ENCODE measurements at regions not wholly inside any gene's neighbourhood (a gene's known extent, or its start where the extent isn't known, plus 50 kb on each side); places are given as distances from the start of the nearest gene placed in this dataset.

- no peak for DNase-seq (ENCODE audit: low spot score in 2 of 2)
- TF ChIP-seq POLR2AphosphoS5 (IDR thresholded peaks at IDR 0.05) = no peak
- TF ChIP-seq EP300 (IDR thresholded peaks at IDR 0.05) = no peak
- peaks cover 3% of the 10 kb centered on the region for H3K4me1 ChIP-seq
- no peak overlapping the region for H3K27ac ChIP-seq
- no peaks in the 10 kb centered on the region for H3K27me3 ChIP-seq
- H3K36me3 ChIP-seq = no peaks in the 10 kb centered on the region
- no peak overlapping the region for H3K4me3 ChIP-seq
- H3K9me3 ChIP-seq = no peaks in the 10 kb centered on the region
- WGBS = 71% methylated on average over 4 of the region's 4 CpGs
Observed at GRCh38 chr21:28214786-28215185, 777.9 kb downstream of the LTN1 start.

GRCh38 chr21:28213261-28213660 is 779.4 kb downstream of the LTN1 start:
- no peak for DNase-seq (ENCODE audit: low spot score in 2 of 2)
- Histone ChIP-seq H3K4me3 (no peak overlapping the region), H3K27me3 (no peaks in the 10 kb centered on the region), H3K36me3 (no peaks in the 10 kb centered on the region), H3K27ac (no peak overlapping the region), H3K9me3 (no peaks in the 10 kb centered on the region), H3K4me1 (peaks cover 5% of the 10 kb centered on the region)
- WGBS = 73% methylated on average over 3 of the region's 3 CpGs
- no peak for TF ChIP-seq CTCF (IDR thresholded peaks at IDR 0.05)
- no peak for TF ChIP-seq POLR2A (IDR thresholded peaks at IDR 0.05)
- TF ChIP-seq EP300 (IDR thresholded peaks at IDR 0.05) = no peak
- TF ChIP-seq POLR2AphosphoS5 (IDR thresholded peaks at IDR 0.05) = no peak

- DNase-seq (ENCODE audit: low spot score in 2 of 2) = no peak
- TF ChIP-seq EP300 (IDR thresholded peaks at IDR 0.05) = no peak
- TF ChIP-seq POLR2A (IDR thresholded peaks at IDR 0.05) = no peak
- no peak for TF ChIP-seq POLR2AphosphoS5 (IDR thresholded peaks at IDR 0.05)
- no peak for TF ChIP-seq CTCF (IDR thresholded peaks at IDR 0.05)
- peaks cover 12% of the 10 kb centered on the region for H3K4me1 ChIP-seq
Observed at GRCh38 chr21:28212061-28212460, 780.6 kb downstream of the LTN1 start.

GRCh38 chr21:28207436-28208173 is 785.1 kb downstream of the LTN1 start:
- DNase-seq (ENCODE audit: low spot score in 2 of 2) = no peak

More at GRCh38 chr21:28212061-28212460, 780.6 kb downstream of the LTN1 start:
- no peaks in the 10 kb centered on the region for H3K36me3 ChIP-seq
- no peaks in the 10 kb centered on the region for H3K9me3 ChIP-seq
- no peak overlapping the region for H3K4me3 ChIP-seq
- no peak overlapping the region for H3K27ac ChIP-seq
- no peaks in the 10 kb centered on the region for H3K27me3 ChIP-seq
- 85% methylated on average over 2 of the region's 2 CpGs for WGBS

GRCh38 chr21:28200726-28201125 is 792.0 kb downstream of the LTN1 start:
- no peaks in the 10 kb centered on the region for H3K9me3 ChIP-seq
- TF ChIP-seq POLR2AphosphoS5 (IDR thresholded peaks at IDR 0.05) (no peak), POLR2A (IDR thresholded peaks at IDR 0.05) (no peak)
- no peaks in the 10 kb centered on the region for H3K36me3 ChIP-seq
- WGBS = 57% methylated on average over 2 of the region's 2 CpGs
- H3K27me3 ChIP-seq = no peaks in the 10 kb centered on the region
- no peak overlapping the region for H3K4me3 ChIP-seq
- H3K4me1 ChIP-seq = no peaks in the 10 kb centered on the region
- no peak for DNase-seq (ENCODE audit: low spot score in 2 of 2)
- H3K27ac ChIP-seq = no peak overlapping the region

More at GRCh38 chr21:28207436-28208173, 785.1 kb downstream of the LTN1 start:
- Histone ChIP-seq H3K36me3 (no peaks in the 10 kb centered on the region), H3K4me1 (peaks cover 9% of the 10 kb centered on the region), H3K4me3 (no peak overlapping the region), H3K9me3 (no peaks in the 10 kb centered on the region), H3K27me3 (no peaks in the 10 kb centered on the region), H3K27ac (peak overlapping the region; percentile 46)
- 60% methylated on average over 9 of the region's 9 CpGs for WGBS
- no peak for TF ChIP-seq EP300 (IDR thresholded peaks at IDR 0.05)
- no peak for TF ChIP-seq CTCF (IDR thresholded peaks at IDR 0.05)
- TF ChIP-seq POLR2A (IDR thresholded peaks at IDR 0.05) = no peak

- TF ChIP-seq CTCF (IDR thresholded peaks at IDR 0.05) (no peak), POLR2A (IDR thresholded peaks at IDR 0.05) (no peak), EP300 (IDR thresholded peaks at IDR 0.05) (no peak), POLR2AphosphoS5 (IDR thresholded peaks at IDR 0.05) (no peak)
- 66% methylated on average over 2 of the region's 2 CpGs for WGBS
- Histone ChIP-seq H3K9me3 (no peaks in the 10 kb centered on the region), H3K4me1 (no peaks in the 10 kb centered on the region), H3K4me3 (no peak overlapping the region), H3K27ac (no peak overlapping the region), H3K36me3 (no peaks in the 10 kb centered on the region), H3K27me3 (no peaks in the 10 kb centered on the region)
- DNase-seq (ENCODE audit: low spot score in 2 of 2) = no peak
Observed at GRCh38 chr21:28196981-28197380, 795.7 kb downstream of the LTN1 start.

All from suprapubic skin (tissue), 4 donors.